PC-9 (cell line): ENCODE measurements at regions not wholly inside any gene's neighbourhood (a gene's known extent, or its start where the extent isn't known, plus 50 kb on each side); places are given as distances from the start of the nearest gene placed in this dataset.

ENCODE experiments used
- CTCF ChIP-seq: fragments of 200-600 bp; sonication (generic); conservative IDR thresholded peaks from 2 replicates; pipeline ENCODE4 v1.6.1; 2017; ENCODE audit warnings: mixed run types, antibody characterized with exemption, mild to moderate bottlenecking, moderate library complexity
- EZH2 ChIP-seq: fragments of 200-600 bp; sonication (generic); IDR thresholded peaks from 2 replicates; pipeline ENCODE4 v1.8.0; 2017; ENCODE audit warnings: antibody characterized with exemption, low read depth

GRCh38 chr3:189419038-189419437 lies 212.2 kb upstream of the TP63 start:
- TF ChIP-seq CTCF (no peak), EZH2 (no peak)
